ENCODE measurements at regions not wholly inside any gene's neighbourhood (a gene's known extent, or its start where the extent isn't known, plus 50 kb on each side); places are given as distances from the start of the nearest gene placed in this dataset.

DNA sequence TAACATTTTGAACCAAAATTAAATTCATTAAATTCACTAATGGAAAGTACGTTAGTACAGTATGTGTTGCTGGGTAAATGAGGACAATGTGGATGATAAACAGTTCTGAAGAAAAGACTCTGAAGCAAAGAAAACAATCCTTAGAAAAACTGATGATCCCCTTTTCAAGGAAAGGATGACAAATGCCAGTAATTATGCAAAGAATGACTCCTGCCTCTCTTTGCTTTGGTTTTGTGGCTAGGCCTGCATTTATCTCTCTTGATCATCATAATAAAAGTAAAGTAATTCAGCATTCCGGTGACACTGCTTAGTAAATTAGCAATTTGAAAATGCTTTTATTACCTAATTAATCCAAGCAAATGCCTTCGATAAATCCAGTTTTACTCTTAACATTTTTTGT is 652.2 kb upstream of the DIPK2B start:
- no peak for DNase-seq

DNA sequence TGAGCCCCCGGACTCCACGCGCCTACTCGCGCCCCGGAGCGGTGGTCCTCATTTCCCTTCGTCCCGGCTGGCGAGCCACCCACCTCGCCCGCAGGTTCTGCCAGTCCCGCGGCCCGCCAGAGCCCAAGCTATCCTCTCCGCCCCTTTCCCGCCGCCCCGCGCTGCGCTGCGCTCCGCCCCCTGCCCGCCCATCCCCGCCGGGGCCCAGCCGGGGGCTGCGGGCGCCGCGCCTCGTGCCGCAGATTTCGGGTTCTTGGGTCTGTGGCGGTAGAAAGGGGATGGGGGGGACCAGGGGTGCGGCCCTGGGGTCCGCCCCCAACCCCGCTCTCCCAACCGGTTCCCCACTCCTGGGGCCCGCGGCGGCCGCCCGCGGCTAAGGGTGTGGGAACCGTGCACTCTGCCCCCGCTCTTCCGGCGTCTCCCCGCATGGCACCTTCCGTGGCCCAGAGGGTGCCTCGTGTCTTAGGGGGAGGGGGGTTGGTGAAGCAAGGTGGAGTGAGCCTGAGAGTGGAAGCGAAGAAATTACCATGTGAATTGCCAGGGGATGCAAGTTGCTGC is 650.8 kb upstream of the DIPK2B start:
- peak; percentile 57 for DNase-seq

DNA sequence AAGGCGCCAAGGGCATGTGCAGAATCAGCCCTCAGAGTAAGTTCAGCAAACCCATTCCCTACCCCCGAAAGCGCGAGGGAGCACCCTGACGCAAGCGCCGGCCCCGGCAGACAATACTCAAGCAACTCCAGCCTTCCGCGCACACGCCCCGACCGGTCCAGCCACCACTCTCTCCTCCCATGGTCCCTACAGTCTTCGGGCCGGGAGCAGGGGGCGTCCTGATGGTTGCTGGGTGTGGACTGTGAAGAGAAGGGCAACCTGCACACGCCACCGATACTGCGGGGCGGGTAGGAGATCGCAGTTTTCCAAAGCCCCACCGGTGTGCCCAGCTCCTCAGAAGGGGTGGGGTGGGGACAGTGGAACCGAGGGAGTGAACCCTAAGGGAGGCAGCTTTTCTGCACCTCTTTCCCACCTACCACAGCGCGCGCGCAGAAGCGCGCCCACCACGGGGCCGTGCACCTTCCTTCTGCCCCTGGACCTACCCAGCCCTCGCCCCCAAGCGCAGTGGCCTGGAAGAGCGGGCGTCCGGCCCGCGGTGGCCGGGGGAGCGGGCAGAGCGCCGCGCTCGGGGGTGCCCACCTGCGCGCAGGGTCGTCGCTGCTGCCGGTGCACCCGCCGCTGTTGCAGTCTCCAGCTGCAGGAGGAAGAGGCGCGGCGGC is 650.2 kb upstream of the DIPK2B start:
- DNase-seq: peak; percentile 26

DNA sequence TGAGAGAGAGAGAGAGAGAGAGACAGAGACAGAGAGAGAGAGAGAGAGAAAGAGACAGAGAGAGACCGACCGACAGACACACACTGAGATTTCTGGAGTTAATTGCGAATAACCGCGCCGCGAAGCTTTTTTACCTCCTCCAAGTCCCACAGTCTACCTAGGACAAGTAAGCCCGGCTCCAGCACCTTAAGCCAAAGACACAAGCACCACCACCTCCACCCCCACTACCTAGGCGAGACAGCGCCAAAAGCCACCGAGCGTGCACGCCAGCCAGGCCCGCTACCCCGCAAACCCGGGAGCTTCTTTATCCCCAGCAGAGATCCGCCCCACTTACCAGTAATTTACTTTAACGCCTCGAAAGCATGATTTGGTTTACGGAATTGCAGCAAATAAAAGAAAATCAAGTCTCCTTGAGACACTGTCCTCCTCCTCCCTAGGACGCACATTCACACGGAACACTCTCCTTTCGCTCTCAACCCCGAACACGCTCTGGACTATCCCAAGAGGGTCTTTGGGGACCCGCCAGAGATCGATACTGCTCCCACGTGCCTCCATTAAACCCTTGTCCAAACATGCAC is 649.6 kb upstream of the DIPK2B start:
- peak; percentile 37 for DNase-seq

DNA sequence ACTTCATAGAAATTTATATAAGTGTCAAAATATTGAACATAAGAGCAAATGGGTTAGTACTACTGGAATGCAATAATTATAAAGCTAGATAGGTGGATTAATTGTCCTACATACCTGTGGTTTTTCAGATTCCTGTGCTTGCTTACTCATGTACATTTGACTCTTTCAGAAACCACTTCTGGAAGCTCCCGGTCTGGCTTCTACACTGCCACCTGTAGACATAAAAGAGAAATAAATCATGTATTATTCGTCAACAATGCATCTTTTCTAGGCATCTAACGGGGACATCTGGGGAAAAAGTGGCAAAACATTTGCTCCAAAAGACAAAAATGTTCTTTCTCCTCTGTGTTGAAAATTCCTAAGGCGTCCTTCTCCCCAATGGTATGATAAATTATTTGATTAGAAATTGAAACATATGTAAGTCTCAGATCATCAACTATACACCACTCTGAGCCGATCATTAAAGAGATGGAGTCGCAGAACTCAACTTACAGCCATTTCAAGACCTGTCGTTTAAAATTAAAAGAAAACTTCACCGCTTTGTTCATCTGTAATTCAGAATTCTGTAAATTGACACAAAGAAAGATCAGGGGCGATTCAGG is 648.7 kb upstream of the DIPK2B start:
- DNase-seq: no peak

DNA sequence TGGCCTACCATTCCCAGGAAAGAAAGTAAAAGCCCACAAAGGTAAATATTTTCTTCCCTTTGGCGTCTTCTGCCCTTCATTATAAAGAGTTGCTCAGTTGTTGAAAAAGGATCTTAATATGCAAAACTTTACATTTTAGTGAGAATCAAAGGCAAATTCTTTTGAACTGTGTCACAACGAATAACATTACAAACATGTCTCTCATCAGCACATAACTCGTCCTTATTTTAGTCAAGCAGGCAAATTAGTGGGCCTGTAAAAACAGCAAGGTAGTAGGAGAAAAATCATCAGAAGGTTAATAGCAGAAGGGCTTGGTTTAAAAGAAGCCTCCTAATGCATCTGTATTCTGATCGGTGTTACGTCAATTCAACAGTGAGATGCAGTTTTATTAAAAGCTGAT is 647.3 kb upstream of the DIPK2B start:
- no peak for DNase-seq

DNA sequence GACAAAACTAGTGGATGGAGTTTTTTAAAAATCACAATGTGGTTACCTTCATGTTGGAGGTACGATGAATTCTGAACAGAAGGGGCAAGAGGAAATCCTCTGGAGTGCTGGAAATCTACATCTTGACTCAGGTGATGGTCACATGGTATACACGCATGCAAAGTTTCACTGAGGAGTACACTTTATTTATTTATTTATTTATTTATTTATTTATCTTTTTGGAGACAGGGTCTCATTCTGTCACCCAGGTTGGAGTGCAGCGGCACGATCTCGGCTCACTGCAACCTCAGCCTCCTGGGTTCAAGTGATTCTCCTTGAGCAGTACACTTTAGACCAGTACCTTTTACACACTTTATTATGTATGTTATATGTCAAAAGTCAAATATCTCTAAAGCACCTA is 645.7 kb upstream of the DIPK2B start:
- no peak for DNase-seq

DNA sequence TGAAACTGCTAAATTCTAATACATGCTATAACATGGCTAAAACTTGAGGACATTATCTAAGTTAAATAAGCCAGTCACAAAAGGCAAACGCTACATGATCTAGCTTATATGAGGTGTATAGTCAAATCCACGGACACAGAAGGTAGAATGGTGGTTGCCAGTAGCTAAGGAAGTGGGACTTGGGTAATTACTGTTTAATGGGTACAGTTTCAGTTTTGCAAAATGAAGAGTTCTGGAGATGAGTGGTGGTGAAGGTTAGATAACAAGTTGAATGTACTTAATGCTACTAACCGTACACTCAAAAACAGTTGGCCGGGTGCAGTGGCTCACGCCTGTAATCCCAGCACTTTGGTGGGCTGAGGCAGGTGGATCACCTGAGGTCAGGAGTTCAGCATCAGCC is 644.5 kb upstream of the DIPK2B start:
- DNase-seq: no peak

DNA sequence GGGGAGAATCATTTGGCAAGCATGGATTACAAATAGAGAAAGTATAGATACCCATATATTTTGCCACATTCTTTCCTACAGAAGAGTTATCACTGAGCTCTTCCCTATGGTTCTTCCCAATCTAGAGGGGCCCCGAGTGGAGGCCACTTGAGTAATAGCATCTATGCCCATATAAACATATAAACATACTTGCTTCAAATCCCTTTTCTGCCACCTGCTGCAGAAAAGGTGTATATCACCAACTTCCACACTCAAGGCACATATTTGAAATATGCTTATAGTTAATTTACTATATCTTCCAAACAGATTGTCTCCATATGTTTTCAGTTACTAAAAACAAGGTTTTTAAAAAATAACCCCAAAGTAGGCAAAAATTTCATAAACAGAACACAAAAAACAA is 642.8 kb upstream of the DIPK2B start:
- DNase-seq: no peak

DNA sequence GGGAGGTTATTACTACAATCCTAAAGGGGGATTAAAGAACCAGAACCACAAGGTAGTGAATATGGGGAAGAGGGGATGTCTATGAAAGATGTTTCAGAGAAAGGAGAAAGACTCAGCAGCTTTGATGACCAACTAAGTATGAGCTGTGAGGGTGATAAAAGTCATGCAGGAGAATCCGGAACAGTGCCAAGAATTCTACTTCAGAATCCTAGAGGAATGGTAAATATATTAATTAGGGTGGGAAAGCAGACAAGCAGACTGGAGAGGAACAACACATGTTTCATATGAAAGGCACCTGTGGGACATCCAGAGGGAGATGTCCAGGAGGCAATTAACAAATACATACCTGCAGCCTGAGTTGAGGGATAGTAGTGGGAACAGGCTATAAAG is 642.2 kb upstream of the DIPK2B start:
- no peak for DNase-seq

DNA sequence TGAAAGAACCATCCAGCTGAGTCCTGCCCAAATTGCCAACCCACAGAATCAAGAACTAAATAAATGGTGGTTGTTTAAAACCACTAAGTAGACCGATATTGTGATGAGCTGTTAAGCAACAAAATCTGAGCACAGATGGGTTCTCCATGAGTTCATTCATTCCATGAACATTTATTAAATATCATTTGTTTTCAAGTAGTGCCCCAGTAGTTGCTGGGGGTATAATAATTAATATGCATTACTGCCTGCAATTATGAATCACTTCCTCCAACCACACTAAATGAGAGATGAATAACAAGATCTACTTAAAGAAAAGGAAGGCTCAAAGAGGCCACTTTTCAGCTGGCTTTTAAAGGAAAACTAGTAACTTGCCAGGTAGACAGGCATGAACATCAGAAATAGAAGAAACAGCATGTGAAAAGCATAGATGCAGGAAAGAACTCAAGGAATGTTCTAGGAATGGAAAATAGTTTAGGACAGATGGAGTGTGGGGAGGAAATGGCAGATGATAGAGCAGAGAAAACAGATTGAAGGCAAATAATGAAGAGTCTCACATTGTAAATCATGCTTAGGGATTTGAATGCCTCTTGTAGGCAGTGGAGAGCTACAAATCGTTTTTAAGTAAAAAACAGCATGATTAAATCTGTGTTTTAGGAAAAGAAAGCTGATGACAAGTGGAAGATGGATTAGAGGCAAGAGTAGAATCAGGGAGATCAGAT is 641.7 kb upstream of the DIPK2B start:
- DNase-seq: no peak

DNA sequence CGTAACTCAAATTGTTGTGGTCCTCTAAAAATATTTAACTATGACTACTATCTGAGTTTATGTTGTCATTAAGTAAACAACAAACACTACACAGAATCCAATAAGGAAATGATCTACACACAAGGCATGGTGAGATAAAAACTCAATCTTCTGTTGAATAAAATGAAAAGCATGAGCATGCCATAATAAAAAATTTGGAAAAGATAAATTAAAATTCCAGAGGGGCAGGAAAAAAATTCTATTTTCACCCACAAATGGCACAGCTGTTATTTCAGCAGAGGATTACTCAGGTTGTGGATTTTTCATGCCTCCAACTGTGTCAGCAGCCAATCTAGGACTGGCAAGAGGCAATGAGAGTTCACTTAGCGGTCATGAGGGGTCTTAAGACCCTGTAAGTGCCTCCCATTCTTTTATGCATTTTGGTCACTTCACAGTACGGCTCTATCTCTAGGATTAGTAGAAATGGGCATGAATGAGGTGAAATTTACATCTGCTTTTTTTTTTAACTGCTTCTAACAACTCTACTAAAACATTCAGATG is 639.8 kb upstream of the DIPK2B start:
- no peak for DNase-seq

DNA sequence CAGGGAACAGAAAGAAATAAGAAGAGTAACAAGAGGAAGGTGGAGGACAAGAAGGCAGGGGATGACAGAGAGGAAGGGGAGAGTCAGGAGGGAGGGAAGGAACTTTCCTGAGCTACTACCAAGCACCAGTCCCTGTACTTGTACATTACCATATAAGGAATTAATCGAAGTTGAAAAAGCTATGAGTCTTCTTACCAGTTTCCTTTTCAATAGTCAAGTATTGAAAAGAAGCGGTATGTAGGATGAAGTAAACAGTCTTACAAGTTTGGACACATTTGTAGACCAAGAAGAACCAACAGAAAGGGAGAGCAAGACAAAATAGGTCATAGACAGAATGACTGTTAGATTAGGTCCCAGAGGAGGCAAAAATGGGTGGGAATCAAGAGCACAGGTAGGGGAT is 629.7 kb upstream of the DIPK2B start:
- DNase-seq: no peak

DNA sequence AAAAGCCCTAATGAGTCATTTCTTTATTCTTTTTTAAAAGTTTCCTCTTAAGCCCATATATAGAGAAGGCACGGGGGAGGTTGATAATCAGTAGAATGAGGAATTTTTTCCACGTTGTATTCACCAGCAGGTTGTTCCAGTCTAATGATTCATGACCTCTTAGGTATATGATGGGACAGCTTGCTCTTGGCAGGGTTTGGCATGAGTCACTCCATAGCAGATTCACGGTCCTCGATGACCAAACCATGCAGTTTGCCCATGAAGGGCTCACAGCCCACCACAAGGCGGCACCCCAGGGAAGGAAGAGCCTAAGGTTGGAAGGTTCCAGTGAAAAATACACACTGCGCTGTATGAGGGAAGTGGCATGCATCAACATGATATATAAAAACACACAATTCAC is 623.8 kb upstream of the DIPK2B start:
- peak; percentile 53 for DNase-seq

DNA sequence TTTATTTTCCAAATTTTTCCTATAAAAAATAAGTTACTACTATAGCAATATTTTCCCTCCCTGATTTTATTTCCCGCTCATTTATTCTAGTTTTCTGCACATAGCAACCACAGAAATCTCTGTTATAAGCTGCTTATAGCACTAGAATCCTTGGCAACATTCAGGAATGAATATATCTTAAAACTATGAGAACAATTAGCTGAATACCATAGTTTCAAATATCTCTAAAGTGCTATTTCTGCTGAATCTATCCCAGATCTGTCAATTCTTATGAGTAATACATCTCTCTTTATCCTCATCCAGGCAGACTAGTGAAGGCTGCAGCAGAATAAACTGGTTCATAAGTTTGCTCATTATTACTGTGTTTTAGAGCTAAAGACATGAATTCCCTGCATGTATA is 622.9 kb upstream of the DIPK2B start:
- DNase-seq: no peak

DNA sequence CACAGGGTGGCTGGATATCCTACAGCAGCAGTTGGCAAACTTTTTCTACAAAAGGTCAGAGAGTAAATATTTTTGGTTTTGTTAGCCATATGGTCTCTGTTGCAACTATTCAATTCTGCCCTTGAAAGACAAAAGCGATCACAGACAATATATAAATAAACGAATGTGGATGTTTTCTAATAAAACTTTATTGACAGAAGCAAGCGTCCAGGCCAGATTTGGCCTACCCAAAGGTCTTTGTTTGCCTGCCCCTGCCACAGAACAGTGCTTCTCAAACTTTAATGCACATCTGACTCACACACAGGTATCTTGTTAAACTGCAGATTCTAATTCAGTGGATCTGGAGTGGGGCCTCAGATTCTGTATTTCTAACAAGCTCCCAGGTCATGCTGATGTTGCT is 621.4 kb upstream of the DIPK2B start:
- no peak for DNase-seq

DNA sequence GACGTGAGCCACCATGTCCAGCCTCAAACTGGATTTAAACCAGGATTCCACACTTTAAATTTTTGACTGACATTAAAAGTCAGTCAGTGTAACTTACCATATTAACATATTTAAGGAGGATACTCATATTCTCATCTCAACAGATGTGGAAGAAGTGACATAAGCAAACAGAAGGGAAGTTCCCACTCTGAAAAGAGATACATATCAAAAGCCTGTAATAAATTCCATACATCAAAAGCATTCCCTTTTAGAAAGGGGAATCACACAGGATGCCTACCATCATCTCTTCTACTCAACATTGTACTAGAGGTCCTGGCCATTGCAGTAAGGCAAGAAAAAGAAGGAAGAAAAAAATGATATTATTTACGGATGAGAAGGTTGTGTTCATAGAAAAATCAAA is 618.2 kb upstream of the DIPK2B start:
- no peak for DNase-seq

DNA sequence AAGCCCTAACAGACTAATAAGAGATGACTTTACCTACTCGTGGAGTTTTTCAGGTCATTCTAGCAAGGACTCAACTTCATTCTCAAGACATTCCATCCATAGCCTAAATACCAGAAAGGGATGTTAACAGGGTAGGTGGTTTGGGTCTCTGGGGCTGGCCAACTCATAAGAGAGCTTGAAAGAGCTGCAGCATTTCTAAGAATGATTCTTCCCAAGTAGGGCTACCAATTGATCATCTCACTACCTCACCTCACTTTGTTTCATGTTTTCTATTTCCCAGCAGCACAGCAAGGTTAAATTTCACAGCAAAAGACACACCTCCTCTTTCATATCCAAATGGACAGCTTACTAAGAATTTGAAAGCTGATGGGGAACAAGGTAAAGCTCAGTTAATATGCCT is 614.8 kb upstream of the DIPK2B start:
- DNase-seq: no peak

DNA sequence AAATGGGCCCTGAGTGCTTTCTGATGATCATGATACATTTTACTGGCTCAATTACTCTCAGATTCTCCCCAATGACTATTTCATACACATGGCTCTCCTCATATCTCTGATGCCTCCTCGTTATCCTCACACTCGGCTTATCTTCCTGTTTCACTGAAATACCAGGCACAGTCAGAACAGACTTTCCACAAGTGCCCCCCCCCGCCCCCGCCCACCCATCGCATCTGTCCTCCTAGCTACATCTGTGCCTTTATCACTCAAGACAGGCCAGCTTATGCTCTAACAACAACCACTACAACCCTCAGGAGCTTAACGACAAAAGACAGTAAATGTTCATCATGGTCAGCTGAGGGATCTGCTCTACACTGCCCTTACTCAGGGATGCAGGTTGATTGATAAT is 610.6 kb upstream of the DIPK2B start:
- DNase-seq: no peak

DNA sequence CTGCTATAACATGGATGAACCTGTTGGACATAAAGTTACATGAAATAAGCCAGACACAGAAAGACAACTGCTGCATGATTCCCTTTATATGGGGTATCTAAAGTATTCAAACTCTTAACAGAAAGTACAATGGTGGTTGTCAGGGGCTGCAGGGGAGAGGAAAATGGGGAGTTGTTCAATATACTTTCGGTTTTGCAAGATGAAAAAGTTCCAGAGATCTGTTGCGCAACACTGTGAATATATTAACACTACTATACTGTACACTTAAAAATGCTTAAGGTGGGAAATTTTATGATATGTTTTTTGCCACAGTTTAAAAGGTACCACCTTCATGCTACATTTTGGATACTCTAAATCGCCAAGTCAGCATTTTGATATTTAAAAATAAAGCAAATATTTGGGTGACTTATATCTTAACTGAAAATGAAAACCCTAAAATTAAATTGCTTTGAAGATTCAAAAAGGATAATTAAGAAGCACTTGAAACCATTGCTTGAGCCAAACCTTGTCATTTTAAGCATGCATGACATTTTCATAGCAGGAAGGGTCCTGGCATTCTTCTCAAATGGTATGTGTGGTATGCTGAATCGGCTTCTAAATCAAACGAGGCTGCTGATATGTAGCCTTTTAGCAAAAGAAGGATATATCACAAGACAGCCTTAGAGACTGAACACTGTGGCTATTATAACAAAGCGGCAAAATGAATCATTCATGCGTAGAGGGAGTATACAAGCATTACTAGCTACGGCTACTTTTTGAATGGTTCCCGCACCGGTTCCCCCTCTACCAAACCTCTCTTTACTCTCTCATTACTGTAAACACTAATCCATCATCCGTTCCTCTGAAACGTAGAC is 607.1 kb upstream of the DIPK2B start:
- DNase-seq: no peak

DNA sequence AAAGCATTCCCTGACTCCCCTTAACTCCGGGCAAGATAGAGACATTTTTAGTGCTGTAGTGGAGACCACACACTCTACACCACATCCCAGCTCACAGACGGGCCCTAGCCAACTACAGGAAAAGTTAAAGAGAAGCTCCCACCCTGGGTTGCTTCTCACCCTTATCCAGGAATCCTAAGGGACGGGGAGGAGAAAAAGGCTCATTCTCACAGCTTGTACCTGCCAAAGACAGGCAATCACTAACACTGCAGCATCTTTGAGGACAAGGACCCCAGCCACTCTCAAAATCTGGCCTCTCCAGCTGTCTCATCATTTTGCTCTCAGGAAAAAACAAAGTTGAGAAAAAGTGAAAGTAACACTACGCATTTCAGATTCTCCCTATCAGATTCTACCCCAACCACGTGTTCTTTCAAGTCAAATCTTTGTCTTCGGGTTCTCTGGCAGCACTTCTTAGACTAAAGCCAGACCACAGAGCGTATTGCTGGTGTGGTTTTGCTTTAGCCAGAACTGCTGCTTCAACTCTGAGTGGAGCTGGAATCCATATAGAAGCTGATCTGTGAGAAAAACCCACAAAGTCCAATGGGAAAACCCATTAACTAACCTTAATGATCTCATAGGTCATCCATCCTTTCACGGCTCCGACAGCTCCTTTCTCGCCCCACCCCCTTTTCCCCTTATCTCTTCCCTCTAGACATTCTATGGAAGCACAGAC is 605.9 kb upstream of the DIPK2B start:
- DNase-seq: no peak

DNA sequence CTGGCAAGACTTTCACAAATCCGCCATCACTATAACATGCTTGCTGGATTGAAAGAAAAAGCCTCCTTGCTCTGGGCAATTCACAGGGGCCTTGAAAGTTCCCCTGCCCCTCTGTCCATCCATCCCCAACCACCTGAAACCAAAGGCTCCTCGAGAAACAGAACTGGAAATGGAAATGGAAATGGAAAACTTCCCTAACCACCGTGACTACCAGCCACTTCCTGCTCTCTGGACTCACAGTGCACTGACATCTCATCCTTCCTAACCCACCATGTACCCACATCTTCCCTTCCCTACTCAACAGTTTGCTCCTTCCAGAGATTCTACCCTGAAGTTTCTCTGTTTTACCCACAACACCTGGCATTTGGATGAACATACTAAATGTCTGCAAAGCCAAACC is 603.6 kb upstream of the DIPK2B start:
- DNase-seq: no peak
